ENCODE measurements at regions not wholly inside any gene's neighbourhood (a gene's known extent, or its start where the extent isn't known, plus 50 kb on each side); places are given as distances from the start of the nearest gene placed in this dataset.

GRCh38 chr3:7927864-7928263, 573.8 kb upstream of the LMCD1 start:
- no peak for DNase-seq (ENCODE audit: low spot score in 2 of 2)
- intact Hi-C loops (cut with DNase I; ENCODE audit: low total_unique reads), result no loop called here
- H3K27me3 ChIP-seq, result no peaks in the 10 kb centered on the region
- no peaks in the 10 kb centered on the region for H3K4me1 ChIP-seq
- H3K36me3 ChIP-seq, result no peaks in the 10 kb centered on the region
- H3K27ac ChIP-seq, result no peak overlapping the region
- no peak for TF ChIP-seq POLR2A (IDR thresholded peaks at IDR 0.05)
- TF ChIP-seq POLR2AphosphoS5 (IDR thresholded peaks at IDR 0.05), result no peak
- TF ChIP-seq CTCF (IDR thresholded peaks at IDR 0.05), result no peak
- H3K9me3 ChIP-seq, result no peaks in the 10 kb centered on the region
- H3K4me3 ChIP-seq, result no peak overlapping the region

GRCh38 chr3:7929319-7929889, 572.2 kb upstream of the LMCD1 start:
- Histone ChIP-seq H3K27me3 (no peaks in the 10 kb centered on the region), H3K4me1 (no peaks in the 10 kb centered on the region), H3K9me3 (no peaks in the 10 kb centered on the region), H3K4me3 (no peak overlapping the region), H3K36me3 (no peaks in the 10 kb centered on the region), H3K27ac (no peak overlapping the region)
- TF ChIP-seq POLR2AphosphoS5 (IDR thresholded peaks at IDR 0.05), result no peak
- TF ChIP-seq CTCF (IDR thresholded peaks at IDR 0.05), result no peak
- TF ChIP-seq POLR2A (IDR thresholded peaks at IDR 0.05), result no peak
- intact Hi-C loops (cut with DNase I; ENCODE audit: low total_unique reads), result no loop called here
- DNase-seq (ENCODE audit: low spot score in 2 of 2), result no peak

GRCh38 chr3:7934362-7934761, 567.3 kb upstream of the LMCD1 start:
- Histone ChIP-seq H3K36me3 (no peaks in the 10 kb centered on the region), H3K9me3 (no peaks in the 10 kb centered on the region), H3K27me3 (no peaks in the 10 kb centered on the region), H3K4me1 (no peaks in the 10 kb centered on the region), H3K4me3 (no peak overlapping the region), H3K27ac (no peak overlapping the region)
- no peak for DNase-seq (ENCODE audit: low spot score in 2 of 2)
- TF ChIP-seq CTCF (IDR thresholded peaks at IDR 0.05), result no peak
- no peak for TF ChIP-seq POLR2A (IDR thresholded peaks at IDR 0.05)
- TF ChIP-seq POLR2AphosphoS5 (IDR thresholded peaks at IDR 0.05), result no peak
- intact Hi-C loops (cut with DNase I; ENCODE audit: low total_unique reads), result no loop called here

- Histone ChIP-seq H3K4me3 (no peak overlapping the region), H3K27ac (no peak overlapping the region), H3K4me1 (no peaks in the 10 kb centered on the region), H3K36me3 (no peaks in the 10 kb centered on the region), H3K27me3 (no peaks in the 10 kb centered on the region), H3K9me3 (no peaks in the 10 kb centered on the region)
- TF ChIP-seq CTCF (IDR thresholded peaks at IDR 0.05), result no peak
- TF ChIP-seq POLR2AphosphoS5 (IDR thresholded peaks at IDR 0.05), result no peak
- TF ChIP-seq POLR2A (IDR thresholded peaks at IDR 0.05), result no peak
- no peak for DNase-seq (ENCODE audit: low spot score in 2 of 2)
- intact Hi-C loops (cut with DNase I; ENCODE audit: low total_unique reads), result no loop called here
Observed at GRCh38 chr3:7947930-7948329, 553.7 kb upstream of the LMCD1 start.

- H3K36me3 ChIP-seq, result no peaks in the 10 kb centered on the region
- H3K4me1 ChIP-seq, result no peaks in the 10 kb centered on the region
- intact Hi-C loops (cut with DNase I; ENCODE audit: low total_unique reads), result no loop called here
- no peaks in the 10 kb centered on the region for H3K27me3 ChIP-seq
- no peak for DNase-seq (ENCODE audit: low spot score in 2 of 2)
- no peak overlapping the region for H3K27ac ChIP-seq
- TF ChIP-seq CTCF (IDR thresholded peaks at IDR 0.05) (no peak), POLR2AphosphoS5 (IDR thresholded peaks at IDR 0.05) (no peak), POLR2A (IDR thresholded peaks at IDR 0.05) (no peak)
- no peak overlapping the region for H3K4me3 ChIP-seq
- no peaks in the 10 kb centered on the region for H3K9me3 ChIP-seq
Observed at GRCh38 chr3:7950890-7951289, 550.7 kb upstream of the LMCD1 start.
